ENCODE measurements at regions not wholly inside any gene's neighbourhood (a gene's known extent, or its start where the extent isn't known, plus 50 kb on each side); places are given as distances from the start of the nearest gene placed in this dataset.

GRCh38 chr13:40275155-40275554, 391.3 kb downstream of the FOXO1 start:
- H3K27ac ChIP-seq = no peak overlapping the region
- no peak for DNase-seq
- intact Hi-C loops (cut with DNase I; ENCODE audit: low total_unique reads) = no loop called here

GRCh38 chr13:40275636-40276035, 390.8 kb downstream of the FOXO1 start:
- no peaks in the 10 kb centered on the region for H3K27me3 ChIP-seq
- H3K4me1 ChIP-seq = peaks cover 4% of the 10 kb centered on the region
- no peak for TF ChIP-seq CTCF (IDR thresholded peaks at IDR 0.05)
- no peak for TF ChIP-seq POLR2A (IDR thresholded peaks at IDR 0.05)
- WGBS, 2 donors = 92 to 95% methylated on average over 2 to 3 of the region's 3 CpGs
- intact Hi-C loops (cut with DNase I; ENCODE audit: low total_unique reads) = no loop called here
- H3K4me3 ChIP-seq = no peak overlapping the region
- DNase-seq = no peak
- H3K27ac ChIP-seq = no peak overlapping the region
- H3K9me3 ChIP-seq = no peaks in the 10 kb centered on the region
- no peaks in the 10 kb centered on the region for H3K36me3 ChIP-seq (ENCODE audit: low read depth, missing control alignments)

More at GRCh38 chr13:40275155-40275554, 391.3 kb downstream of the FOXO1 start:
- Histone ChIP-seq H3K4me1 (peaks cover 4% of the 10 kb centered on the region), H3K4me3 (no peak overlapping the region), H3K36me3 (ENCODE audit: low read depth, missing control alignments) (no peaks in the 10 kb centered on the region), H3K9me3 (no peaks in the 10 kb centered on the region), H3K27me3 (no peaks in the 10 kb centered on the region)
- WGBS, 2 donors = 96 to 98% methylated on average over 4 of the region's 4 CpGs
- TF ChIP-seq POLR2A (IDR thresholded peaks at IDR 0.05) (no peak), CTCF (IDR thresholded peaks at IDR 0.05) (no peak)

GRCh38 chr13:40283666-40284065, 382.8 kb downstream of the FOXO1 start:
- intact Hi-C loops (cut with DNase I; ENCODE audit: low total_unique reads) = no loop called here
- 91 to 93% methylated on average over 3 of the region's 3 CpGs for WGBS, 2 donors
- DNase-seq = no peak

GRCh38 chr13:40285634-40286033, 380.8 kb downstream of the FOXO1 start:
- H3K9me3 ChIP-seq = no peaks in the 10 kb centered on the region
- DNase-seq = no peak
- H3K27ac ChIP-seq = no peak overlapping the region
- no peaks in the 10 kb centered on the region for H3K27me3 ChIP-seq
- no peaks in the 10 kb centered on the region for H3K4me1 ChIP-seq
- TF ChIP-seq CTCF (IDR thresholded peaks at IDR 0.05) (no peak), POLR2A (IDR thresholded peaks at IDR 0.05) (no peak)
- intact Hi-C loops (cut with DNase I; ENCODE audit: low total_unique reads) = no loop called here
- no peak overlapping the region for H3K4me3 ChIP-seq
- no peaks in the 10 kb centered on the region for H3K36me3 ChIP-seq (ENCODE audit: low read depth, missing control alignments)

More at GRCh38 chr13:40283666-40284065, 382.8 kb downstream of the FOXO1 start:
- Histone ChIP-seq H3K27ac (no peak overlapping the region), H3K4me1 (no peaks in the 10 kb centered on the region), H3K36me3 (ENCODE audit: low read depth, missing control alignments) (no peaks in the 10 kb centered on the region), H3K4me3 (no peak overlapping the region), H3K9me3 (no peaks in the 10 kb centered on the region), H3K27me3 (no peaks in the 10 kb centered on the region)
- TF ChIP-seq POLR2A (IDR thresholded peaks at IDR 0.05) (no peak), CTCF (IDR thresholded peaks at IDR 0.05) (no peak)

GRCh38 chr13:40287428-40287827, 379.0 kb downstream of the FOXO1 start:
- no peak overlapping the region for H3K27ac ChIP-seq
- 89 to 100% methylated on average over 4 of the region's 4 CpGs for WGBS, 2 donors
- intact Hi-C loops (cut with DNase I; ENCODE audit: low total_unique reads) = no loop called here
- H3K36me3 ChIP-seq (ENCODE audit: low read depth, missing control alignments) = no peaks in the 10 kb centered on the region
- H3K4me3 ChIP-seq = no peak overlapping the region
- no peak for TF ChIP-seq POLR2A (IDR thresholded peaks at IDR 0.05)
- TF ChIP-seq CTCF (IDR thresholded peaks at IDR 0.05) = no peak
- H3K27me3 ChIP-seq = no peaks in the 10 kb centered on the region
- H3K9me3 ChIP-seq = no peaks in the 10 kb centered on the region
- H3K4me1 ChIP-seq = no peaks in the 10 kb centered on the region
- no peak for DNase-seq
